WI38 (cell line): ENCODE measurements at regions not wholly inside any gene's neighbourhood (a gene's known extent, or its start where the extent isn't known, plus 50 kb on each side); places are given as distances from the start of the nearest gene placed in this dataset.

Experiments
- H3K4me3 ChIP-seq: 2 replicates; pipeline ENCODE4 v1.5.1; 2011; ENCODE audit warnings: low read depth, mild to moderate bottlenecking, control low read depth, low read length
- CTCF ChIP-seq: IDR thresholded peaks from 2 replicates; pipeline ENCODE4 v1.5.1; 2012; ENCODE audit warnings: low read depth, mild to moderate bottlenecking, control low read depth, low read length

- no peak overlapping the region for H3K4me3 ChIP-seq
- no peak for TF ChIP-seq CTCF
These were observed 76.8 kb upstream of the ERG start for GRCh38 chr21:38574895-38575575.

GRCh38 chr21:38577887-38578286, 79.6 kb upstream of the ERG start:
- TF ChIP-seq CTCF: no peak
- no peak overlapping the region for H3K4me3 ChIP-seq

- no peak overlapping the region for H3K4me3 ChIP-seq
- no peak for TF ChIP-seq CTCF
These were observed 92.4 kb upstream of the ERG start for GRCh38 chr21:38590449-38591217.

- H3K4me3 ChIP-seq: no peak overlapping the region
- TF ChIP-seq CTCF: no peak
These were observed 92.9 kb upstream of the ERG start for GRCh38 chr21:38591218-38591537.

GRCh38 chr21:38596264-38597042, 98.2 kb upstream of the ERG start:
- TF ChIP-seq CTCF: no peak
- H3K4me3 ChIP-seq: no peak overlapping the region

GRCh38 chr21:38597421-38597820, 99.1 kb upstream of the ERG start:
- no peak for TF ChIP-seq CTCF
- no peak overlapping the region for H3K4me3 ChIP-seq

- H3K4me3 ChIP-seq: no peak overlapping the region
- TF ChIP-seq CTCF: no peak
These were observed 100.1 kb upstream of the ERG start for GRCh38 chr21:38598413-38598812.
